Right lobe of liver (tissue), 4 donors: ENCODE measurements at regions not wholly inside any gene's neighbourhood (a gene's known extent, or its start where the extent isn't known, plus 50 kb on each side); places are given as distances from the start of the nearest gene placed in this dataset.

Source experiments
- POLR2A ChIP-seq: fragments of 450-650 bp; IDR thresholded peaks from one replicate; pipeline ENCODE4 v1.6.1; 2017; ENCODE audit warnings: antibody characterized with exemption, mild to moderate bottlenecking
- TF ChIP-seq, protein P1 (sequence below), 4 donors: fragments of 200-600 bp in 3 of 4; fragments of 450-650 bp in 1 of 4; IDR thresholded peaks; one replicate each; pipeline versions ENCODE4 v1.5.1 to v1.8.0; 2016 to 2022; ENCODE audit warnings: antibody characterized with exemption in 4 of 4, mild to moderate bottlenecking in 2 of 4
- donor health status: DM: no; HTN: no; CAD: no.
- donor health status: DM: no; HTN: no; CAD: no.
- donor health status: DM: no; HTN: yes; CAD: no.

DNA sequence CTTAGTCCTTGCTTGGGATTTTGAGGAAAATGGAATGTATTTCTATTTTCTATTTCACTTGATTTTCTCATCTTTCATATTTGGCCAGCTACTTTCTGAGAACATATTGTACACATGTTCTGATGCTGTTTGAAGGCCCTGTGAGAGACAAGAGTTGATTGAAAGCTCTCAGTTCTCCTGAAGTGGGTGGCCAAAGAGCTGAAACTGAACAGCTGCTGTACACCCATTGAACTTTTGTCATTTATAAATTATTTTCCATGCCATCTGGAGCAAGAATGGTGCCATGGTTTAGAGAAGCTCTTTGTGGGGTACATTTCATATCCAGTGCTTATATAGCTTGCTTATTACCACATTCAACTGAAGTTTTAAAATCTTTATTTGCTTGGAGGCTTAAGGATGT is 298.3 kb downstream of the PRL start:
- no peak for TF ChIP-seq POLR2A
- TF ChIP-seq, protein P1, sequence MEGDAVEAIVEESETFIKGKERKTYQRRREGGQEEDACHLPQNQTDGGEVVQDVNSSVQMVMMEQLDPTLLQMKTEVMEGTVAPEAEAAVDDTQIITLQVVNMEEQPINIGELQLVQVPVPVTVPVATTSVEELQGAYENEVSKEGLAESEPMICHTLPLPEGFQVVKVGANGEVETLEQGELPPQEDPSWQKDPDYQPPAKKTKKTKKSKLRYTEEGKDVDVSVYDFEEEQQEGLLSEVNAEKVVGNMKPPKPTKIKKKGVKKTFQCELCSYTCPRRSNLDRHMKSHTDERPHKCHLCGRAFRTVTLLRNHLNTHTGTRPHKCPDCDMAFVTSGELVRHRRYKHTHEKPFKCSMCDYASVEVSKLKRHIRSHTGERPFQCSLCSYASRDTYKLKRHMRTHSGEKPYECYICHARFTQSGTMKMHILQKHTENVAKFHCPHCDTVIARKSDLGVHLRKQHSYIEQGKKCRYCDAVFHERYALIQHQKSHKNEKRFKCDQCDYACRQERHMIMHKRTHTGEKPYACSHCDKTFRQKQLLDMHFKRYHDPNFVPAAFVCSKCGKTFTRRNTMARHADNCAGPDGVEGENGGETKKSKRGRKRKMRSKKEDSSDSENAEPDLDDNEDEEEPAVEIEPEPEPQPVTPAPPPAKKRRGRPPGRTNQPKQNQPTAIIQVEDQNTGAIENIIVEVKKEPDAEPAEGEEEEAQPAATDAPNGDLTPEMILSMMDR (IDR thresholded peaks at IDR 0.05): no peak
